Activated CD4-positive, alpha-beta T cell treated with anti-CD3 and anti-CD28 coated beads, Interleukin-2, amount 10 ng/mL, durations not matched to agents 24 days and 14 days (primary cell): ENCODE measurements at regions not wholly inside any gene's neighbourhood (a gene's known extent, or its start where the extent isn't known, plus 50 kb on each side); places are given as distances from the start of the nearest gene placed in this dataset.

Source experiments
- DNase-seq: peaks from one replicate; pipeline ENCODE4 v3.0.0; 2022
- H3K27ac Mint-ChIP-seq: one replicate; pipeline ENCODE4 v1.8.0; 2022; ENCODE audit warnings: mild to moderate bottlenecking, mixed read lengths
- H3K27me3 Mint-ChIP-seq: one replicate; pipeline ENCODE4 v1.8.0; 2022; ENCODE audit warnings: mixed read lengths
- H3K36me3 Mint-ChIP-seq: one replicate; pipeline ENCODE4 v1.8.0; 2022; ENCODE audit warnings: low read depth, mild to moderate bottlenecking, mixed read lengths
- H3K4me1 Mint-ChIP-seq: one replicate; pipeline ENCODE4 v1.8.0; 2021; ENCODE audit warnings: mixed read lengths
- H3K4me3 Mint-ChIP-seq: one replicate; pipeline ENCODE4 v1.8.0; 2022; ENCODE audit warnings: mild to moderate bottlenecking, moderate library complexity, mixed read lengths
- H3K9me3 Mint-ChIP-seq: one replicate; pipeline ENCODE4 v1.8.0; 2021; ENCODE audit warnings: mixed read lengths
- intact Hi-C: fragments of 100-400 bp; cut with micrococcal nuclease; formaldehyde crosslinking; loops from one replicate; pipeline ENCODE4 v1.15.1; 2023

- H3K4me1 Mint-ChIP-seq: no peaks in the 10 kb centered on the region
- no peak overlapping the region for H3K4me3 Mint-ChIP-seq
- no peak overlapping the region for H3K27ac Mint-ChIP-seq
- peaks cover 4% of the 10 kb centered on the region for H3K27me3 Mint-ChIP-seq
- no peak for DNase-seq
- no peaks in the 10 kb centered on the region for H3K36me3 Mint-ChIP-seq
- intact Hi-C loops: no loop called here
- no peaks in the 10 kb centered on the region for H3K9me3 Mint-ChIP-seq
Observed at GRCh38 chr4:55218041-55218440, 92.6 kb upstream of the KDR start.

- no peak overlapping the region for H3K4me3 Mint-ChIP-seq
- peaks cover 11% of the 10 kb centered on the region for H3K9me3 Mint-ChIP-seq
- intact Hi-C loops: no loop called here
- H3K4me1 Mint-ChIP-seq: peaks cover 4% of the 10 kb centered on the region
- no peaks in the 10 kb centered on the region for H3K27me3 Mint-ChIP-seq
- DNase-seq: no peak
- no peaks in the 10 kb centered on the region for H3K36me3 Mint-ChIP-seq
- no peak overlapping the region for H3K27ac Mint-ChIP-seq
Observed at GRCh38 chr4:55237839-55238238, 108.2 kb upstream of the SRD5A3 start.

GRCh38 chr4:55238407-55238806 is 107.6 kb upstream of the SRD5A3 start:
- H3K4me1 Mint-ChIP-seq: peaks cover 4% of the 10 kb centered on the region
- H3K9me3 Mint-ChIP-seq: peaks cover 11% of the 10 kb centered on the region
- H3K4me3 Mint-ChIP-seq: no peak overlapping the region
- intact Hi-C loops: no loop called here
- no peaks in the 10 kb centered on the region for H3K36me3 Mint-ChIP-seq
- no peak overlapping the region for H3K27ac Mint-ChIP-seq
- no peaks in the 10 kb centered on the region for H3K27me3 Mint-ChIP-seq
- DNase-seq: no peak

- H3K4me1 Mint-ChIP-seq: peaks cover 4% of the 10 kb centered on the region
- no peaks in the 10 kb centered on the region for H3K27me3 Mint-ChIP-seq
- intact Hi-C loops: no loop called here
- DNase-seq: no peak
- no peak overlapping the region for H3K27ac Mint-ChIP-seq
- H3K9me3 Mint-ChIP-seq: peaks cover 11% of the 10 kb centered on the region
- H3K4me3 Mint-ChIP-seq: no peak overlapping the region
- no peaks in the 10 kb centered on the region for H3K36me3 Mint-ChIP-seq
Observed at GRCh38 chr4:55241461-55241860, 104.6 kb upstream of the SRD5A3 start.

GRCh38 chr4:55242506-55242905 is 103.5 kb upstream of the SRD5A3 start:
- Mint-ChIP-seq H3K4me3 (no peak overlapping the region), H3K27me3 (no peaks in the 10 kb centered on the region), H3K27ac (no peak overlapping the region), H3K9me3 (peaks cover 9% of the 10 kb centered on the region), H3K36me3 (no peaks in the 10 kb centered on the region), H3K4me1 (peaks cover 3% of the 10 kb centered on the region)
- intact Hi-C loops: no loop called here
- DNase-seq: no peak

GRCh38 chr4:55247521-55247920 is 98.5 kb upstream of the SRD5A3 start:
- intact Hi-C loops: no loop called here
- Mint-ChIP-seq H3K27ac (no peak overlapping the region), H3K27me3 (no peaks in the 10 kb centered on the region), H3K4me3 (no peak overlapping the region), H3K36me3 (no peaks in the 10 kb centered on the region), H3K9me3 (no peaks in the 10 kb centered on the region), H3K4me1 (no peaks in the 10 kb centered on the region)
- DNase-seq: no peak

GRCh38 chr4:55248756-55249155 is 97.3 kb upstream of the SRD5A3 start:
- no peaks in the 10 kb centered on the region for H3K4me1 Mint-ChIP-seq
- intact Hi-C loops: no loop called here
- no peak for DNase-seq
- no peaks in the 10 kb centered on the region for H3K9me3 Mint-ChIP-seq
- no peaks in the 10 kb centered on the region for H3K27me3 Mint-ChIP-seq
- H3K27ac Mint-ChIP-seq: no peak overlapping the region
- H3K4me3 Mint-ChIP-seq: no peak overlapping the region
- no peaks in the 10 kb centered on the region for H3K36me3 Mint-ChIP-seq

GRCh38 chr4:55249476-55249875 is 96.6 kb upstream of the SRD5A3 start:
- Mint-ChIP-seq H3K36me3 (no peaks in the 10 kb centered on the region), H3K9me3 (no peaks in the 10 kb centered on the region), H3K4me1 (no peaks in the 10 kb centered on the region), H3K27me3 (no peaks in the 10 kb centered on the region), H3K27ac (no peak overlapping the region), H3K4me3 (no peak overlapping the region)
- intact Hi-C loops: no loop called here
- DNase-seq: no peak

- DNase-seq: no peak
- Mint-ChIP-seq H3K27me3 (peaks cover 3% of the 10 kb centered on the region), H3K27ac (no peak overlapping the region), H3K9me3 (no peaks in the 10 kb centered on the region), H3K4me1 (no peaks in the 10 kb centered on the region), H3K36me3 (no peaks in the 10 kb centered on the region), H3K4me3 (no peak overlapping the region)
- intact Hi-C loops: no loop called here
Observed at GRCh38 chr4:55251342-55251741, 94.7 kb upstream of the SRD5A3 start.

- Mint-ChIP-seq H3K4me3 (no peak overlapping the region), H3K27me3 (peaks cover 4% of the 10 kb centered on the region), H3K36me3 (no peaks in the 10 kb centered on the region), H3K4me1 (no peaks in the 10 kb centered on the region), H3K27ac (no peak overlapping the region), H3K9me3 (no peaks in the 10 kb centered on the region)
- intact Hi-C loops: no loop called here
- no peak for DNase-seq
Observed at GRCh38 chr4:55251896-55252295, 94.1 kb upstream of the SRD5A3 start.

GRCh38 chr4:55253948-55254593 is 92.0 kb upstream of the SRD5A3 start:
- H3K4me1 Mint-ChIP-seq: no peaks in the 10 kb centered on the region
- intact Hi-C loops: no loop called here
- H3K27ac Mint-ChIP-seq: no peak overlapping the region
- H3K9me3 Mint-ChIP-seq: no peaks in the 10 kb centered on the region
- H3K4me3 Mint-ChIP-seq: no peak overlapping the region
- no peaks in the 10 kb centered on the region for H3K36me3 Mint-ChIP-seq
- peaks cover 6% of the 10 kb centered on the region for H3K27me3 Mint-ChIP-seq
- DNase-seq: no peak

GRCh38 chr4:55255179-55255578 is 90.9 kb upstream of the SRD5A3 start:
- intact Hi-C loops: no loop called here
- no peak for DNase-seq
- H3K27me3 Mint-ChIP-seq: peaks cover 6% of the 10 kb centered on the region

GRCh38 chr4:55256787-55257186 is 89.3 kb upstream of the SRD5A3 start:
- Mint-ChIP-seq H3K27ac (no peak overlapping the region), H3K27me3 (peaks cover 6% of the 10 kb centered on the region), H3K4me1 (no peaks in the 10 kb centered on the region), H3K36me3 (no peaks in the 10 kb centered on the region), H3K4me3 (no peak overlapping the region), H3K9me3 (no peaks in the 10 kb centered on the region)
- intact Hi-C loops: no loop called here
- no peak for DNase-seq

More at GRCh38 chr4:55255179-55255578, 90.9 kb upstream of the SRD5A3 start:
- Mint-ChIP-seq H3K4me1 (no peaks in the 10 kb centered on the region), H3K9me3 (no peaks in the 10 kb centered on the region), H3K4me3 (no peak overlapping the region), H3K27ac (no peak overlapping the region), H3K36me3 (no peaks in the 10 kb centered on the region)

- no peak overlapping the region for H3K4me3 Mint-ChIP-seq
- peaks cover 6% of the 10 kb centered on the region for H3K27me3 Mint-ChIP-seq
- H3K9me3 Mint-ChIP-seq: no peaks in the 10 kb centered on the region
- H3K27ac Mint-ChIP-seq: no peak overlapping the region
- no peak for DNase-seq
- no peaks in the 10 kb centered on the region for H3K36me3 Mint-ChIP-seq
- no peaks in the 10 kb centered on the region for H3K4me1 Mint-ChIP-seq
- intact Hi-C loops: no loop called here
Observed at GRCh38 chr4:55258152-55258865, 87.7 kb upstream of the SRD5A3 start.

GRCh38 chr4:55259294-55259693 is 86.7 kb upstream of the SRD5A3 start:
- peaks cover 6% of the 10 kb centered on the region for H3K27me3 Mint-ChIP-seq
- intact Hi-C loops: no loop called here
- no peaks in the 10 kb centered on the region for H3K4me1 Mint-ChIP-seq
- H3K4me3 Mint-ChIP-seq: no peak overlapping the region
- no peaks in the 10 kb centered on the region for H3K36me3 Mint-ChIP-seq
- no peaks in the 10 kb centered on the region for H3K9me3 Mint-ChIP-seq
- H3K27ac Mint-ChIP-seq: no peak overlapping the region
- DNase-seq: no peak
